Stimulated activated CD4-positive, alpha-beta T cell treated with anti-CD3 and anti-CD28 coated beads, Interleukin-1b, Interleukin-23, amount 100 ng/mL, for 1 hour (primary cell): ENCODE measurements at regions not wholly inside any gene's neighbourhood (a gene's known extent, or its start where the extent isn't known, plus 50 kb on each side); places are given as distances from the start of the nearest gene placed in this dataset.

ENCODE experiments used
- DNase-seq, 2 donors: peaks; one replicate each; pipeline ENCODE4 v3.0.0-alpha.2; 2020; ENCODE audit warnings: low read depth in 2 of 2

DNA sequence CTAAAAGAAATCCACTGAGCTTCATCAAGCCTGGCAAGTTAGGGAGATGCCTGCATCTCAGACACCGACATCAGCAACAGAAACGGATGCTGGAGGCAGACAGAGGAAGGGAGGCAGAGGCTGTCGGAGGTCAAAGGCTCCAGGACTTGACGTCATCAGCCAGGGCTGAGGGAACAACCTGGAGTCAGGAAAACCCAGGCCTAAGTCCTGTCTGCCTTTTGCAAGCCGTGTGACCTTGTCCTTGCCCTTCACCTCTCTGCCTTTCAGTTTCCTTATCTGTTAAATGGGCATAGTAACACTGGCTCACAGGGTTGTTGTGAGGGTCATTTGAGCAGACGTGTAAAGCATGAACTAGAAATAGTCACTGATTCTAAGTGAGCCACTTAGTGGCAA, 194.2 kb downstream of the BCL11B start:
- DNase-seq: no peak

DNA sequence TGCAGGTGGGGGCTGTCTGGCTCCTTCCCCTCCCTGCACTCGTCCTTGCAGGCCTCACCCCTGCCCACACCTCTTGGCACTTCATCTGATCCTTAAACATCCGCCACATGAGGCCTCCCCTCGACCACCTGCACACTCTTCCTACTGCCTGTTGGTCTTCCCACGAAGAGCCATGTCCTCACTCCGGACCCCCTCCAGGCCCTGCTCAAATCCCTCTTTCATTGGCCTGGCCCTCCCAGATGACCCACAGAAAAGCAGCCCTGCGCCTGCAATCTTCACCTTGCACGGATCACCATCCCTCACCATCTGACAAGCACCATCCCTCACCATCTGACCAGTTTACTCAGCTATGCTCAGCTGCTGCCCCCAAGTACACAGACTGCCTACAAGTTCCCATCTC, 193.6 kb downstream of the BCL11B start:
- no peak for DNase-seq

DNA sequence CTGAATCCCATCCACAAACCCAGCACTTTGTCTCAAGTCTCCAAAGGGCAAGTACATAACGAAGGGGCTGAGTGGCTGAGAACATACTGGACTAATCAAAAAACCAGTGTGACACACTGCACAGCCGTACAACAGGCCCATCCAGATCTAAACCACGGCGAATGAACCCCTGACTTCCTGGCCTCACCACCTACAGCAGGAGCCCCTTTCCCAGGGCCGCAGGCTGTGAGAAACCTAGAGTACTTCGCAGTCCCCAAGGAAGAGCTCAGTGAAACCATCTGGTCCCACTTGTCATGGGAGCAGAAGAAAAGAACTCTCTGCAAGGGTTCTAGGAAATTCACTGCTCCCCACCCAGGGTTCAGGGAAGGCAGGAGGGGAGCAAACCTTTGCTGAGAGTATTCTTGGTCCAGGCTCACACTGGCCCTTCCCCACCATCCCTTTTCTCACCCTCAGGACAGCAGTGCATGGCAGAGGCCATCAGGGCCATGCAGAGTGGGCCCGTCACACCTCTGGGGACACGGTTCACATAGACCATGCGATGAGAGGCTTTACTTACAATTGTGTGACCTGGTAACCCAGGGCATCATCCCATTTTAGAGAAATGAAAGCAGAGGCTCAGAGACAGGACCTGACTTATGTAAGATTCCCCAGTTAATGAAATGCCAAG, 192.8 kb downstream of the BCL11B start:
- DNase-seq: no peak

DNA sequence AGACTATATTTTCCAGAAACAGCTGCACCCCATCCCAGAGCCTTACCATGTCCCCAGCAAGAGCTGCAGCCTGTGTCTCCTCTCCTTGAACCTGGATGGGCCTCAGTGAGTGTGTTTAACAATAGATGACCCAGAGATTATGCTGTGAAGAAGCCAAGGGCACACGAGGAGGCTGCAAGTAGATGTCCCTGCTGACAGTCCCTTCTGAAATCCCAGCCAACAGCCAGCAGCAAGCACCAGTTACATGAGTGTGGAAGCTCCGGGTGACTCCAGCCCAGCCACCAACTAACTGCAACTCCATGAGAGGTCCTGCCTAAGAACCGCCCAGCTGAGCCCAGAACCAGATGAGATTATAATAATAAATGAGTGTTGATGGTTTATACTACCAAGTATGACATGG, 191.7 kb downstream of the BCL11B start:
- DNase-seq: no peak

DNA sequence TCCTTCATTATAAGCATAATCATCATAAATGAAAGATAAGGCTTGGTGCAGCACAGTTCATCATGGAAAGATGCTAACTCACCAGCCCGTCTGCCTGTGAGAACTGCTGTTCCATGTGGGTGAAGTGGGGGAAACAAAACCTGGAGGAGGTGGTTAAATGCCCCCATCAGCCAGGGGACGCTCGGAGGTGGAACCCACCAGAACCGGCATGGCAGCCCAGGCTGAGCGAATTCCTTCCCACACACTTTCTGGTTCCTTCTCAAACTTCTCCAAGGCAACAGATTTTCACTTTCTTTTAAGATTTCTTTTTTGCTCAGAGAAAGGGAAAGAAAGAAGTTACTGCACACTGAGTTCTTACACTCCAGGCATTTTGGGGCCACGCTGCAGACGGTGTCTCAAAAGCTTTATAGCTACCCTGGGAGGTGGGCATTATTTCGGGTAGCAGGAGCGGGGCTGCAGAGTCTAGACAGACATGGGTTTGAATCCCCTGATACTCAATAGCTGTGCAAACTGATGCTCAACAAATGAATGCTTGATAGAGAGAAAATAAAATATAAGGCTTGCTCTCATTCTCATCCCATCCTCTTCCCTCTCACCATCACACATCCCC, 190.7 kb downstream of the BCL11B start:
- no peak for DNase-seq

DNA sequence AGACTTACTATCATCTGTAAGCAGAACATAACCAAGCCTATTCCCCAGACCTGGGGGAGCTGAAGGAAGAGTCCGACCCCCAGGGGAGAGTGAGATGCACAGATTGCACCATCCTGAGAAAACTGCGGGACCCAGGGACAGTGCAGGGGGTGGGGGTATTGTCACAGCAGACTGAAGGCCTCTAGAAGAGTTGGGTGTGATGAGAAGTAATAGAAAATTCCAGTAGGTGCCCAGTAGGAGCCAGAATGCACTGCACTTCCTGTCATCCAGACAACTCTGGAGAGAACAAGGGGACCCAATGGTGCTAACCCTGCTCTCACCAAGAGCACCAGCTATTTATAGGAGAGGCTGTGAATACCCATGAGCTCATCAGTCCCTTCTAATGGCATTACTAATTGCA, 190.1 kb downstream of the BCL11B start:
- DNase-seq: no peak

DNA sequence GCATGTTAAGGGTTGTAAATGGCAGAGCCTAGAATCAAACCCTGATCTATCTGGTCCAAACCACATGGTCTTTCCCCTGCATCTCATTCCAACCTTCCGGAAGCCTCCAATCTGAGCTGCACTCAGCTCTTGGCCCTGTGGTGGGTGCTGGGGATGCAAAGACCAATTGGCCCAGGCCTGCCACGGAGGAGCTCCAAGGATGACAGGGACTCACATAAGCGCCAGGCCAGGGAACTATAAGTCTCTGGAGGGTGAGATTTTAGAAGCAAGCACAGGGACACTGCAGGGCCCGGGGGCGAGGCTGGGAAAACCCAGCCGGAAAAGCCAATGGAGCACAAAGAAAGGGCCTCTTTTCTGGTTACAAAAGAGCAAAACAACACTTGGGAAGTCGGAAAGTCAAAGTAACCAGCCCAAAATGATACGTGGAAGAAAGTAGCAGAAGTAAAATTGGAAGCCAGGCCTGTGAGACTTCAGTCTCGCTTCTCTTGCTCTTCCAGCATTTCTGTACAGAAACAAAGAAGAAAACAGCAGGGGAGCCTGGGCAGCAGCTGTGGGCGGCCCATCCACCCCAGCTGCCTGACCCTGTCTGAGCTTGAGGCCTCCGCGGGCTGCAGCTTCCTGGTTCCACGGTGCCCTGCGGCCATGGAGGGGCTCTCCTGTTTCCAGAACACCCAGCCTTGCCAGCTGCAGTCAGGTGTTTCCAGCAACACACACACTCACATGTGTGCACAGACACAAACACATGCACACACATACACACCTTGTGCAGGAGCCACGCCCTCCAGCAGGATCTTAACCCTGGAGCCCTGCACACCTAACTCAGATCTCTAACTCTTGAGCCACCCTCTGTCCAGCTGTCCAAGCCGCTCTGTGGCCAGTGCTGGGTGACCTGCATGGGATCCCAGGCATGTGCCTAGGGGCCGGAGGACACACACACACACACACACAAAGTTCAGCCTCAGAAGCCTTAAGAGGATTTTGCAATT, 178.2 kb downstream of the BCL11B start:
- DNase-seq: no peak

DNA sequence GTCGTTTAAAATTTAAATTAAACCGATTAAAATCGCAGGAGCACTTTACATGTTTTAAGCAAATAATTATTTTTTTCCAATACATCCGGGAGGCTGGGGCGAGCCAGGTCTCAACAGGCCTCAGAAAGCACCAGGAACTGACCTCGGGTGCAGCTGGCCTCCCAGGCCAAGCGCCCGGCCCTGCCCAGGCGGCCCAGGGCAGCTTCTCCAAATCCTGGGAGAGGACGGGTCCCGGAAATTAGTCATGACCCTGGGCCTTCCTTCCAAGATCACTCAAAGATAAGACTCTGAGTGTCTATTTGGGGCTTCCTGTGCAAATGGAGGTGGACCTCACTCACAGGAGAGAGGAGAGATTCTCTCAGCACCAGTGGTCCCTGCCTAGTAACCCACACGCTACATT, 177.1 kb downstream of the BCL11B start:
- DNase-seq: no peak

DNA sequence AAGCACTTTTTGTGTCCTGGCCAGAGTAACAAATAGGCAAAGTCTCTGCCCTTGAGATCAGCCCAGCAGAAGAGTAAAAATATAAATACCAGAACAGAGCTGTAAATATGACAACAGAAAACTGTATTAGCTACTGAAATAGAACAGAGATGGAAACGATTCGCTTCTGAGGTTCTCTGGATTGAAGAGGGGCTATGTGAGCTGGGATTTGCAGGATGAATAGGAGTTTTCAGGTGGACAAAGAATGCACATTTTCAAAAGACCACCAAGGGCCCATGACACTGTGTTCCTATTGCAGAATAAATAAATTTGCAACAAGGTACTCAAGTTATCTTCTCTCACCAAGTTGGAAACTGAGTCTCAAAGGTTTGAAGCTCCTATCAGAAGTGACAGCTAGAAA, 176.6 kb downstream of the BCL11B start:
- DNase-seq: no peak

DNA sequence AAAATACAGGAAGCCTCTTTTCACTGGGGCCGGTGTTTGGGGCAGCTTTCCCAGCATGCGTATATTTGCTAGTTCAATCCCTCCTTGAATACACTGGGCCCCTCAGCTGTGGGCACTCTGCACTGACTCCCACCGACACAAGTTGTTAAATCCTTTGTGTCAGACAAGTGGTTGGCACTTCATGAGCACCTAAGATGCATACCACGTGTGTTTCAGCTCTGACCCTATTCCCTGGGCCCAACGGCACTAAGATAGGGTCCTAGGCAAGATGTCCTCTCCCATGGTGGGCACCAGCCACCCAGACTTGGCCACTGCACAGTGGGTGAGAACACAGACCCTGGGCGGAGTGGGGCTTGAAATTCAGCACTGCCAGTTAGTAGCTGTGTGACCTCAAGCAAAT, 173.8 kb downstream of the BCL11B start:
- DNase-seq: no peak

DNA sequence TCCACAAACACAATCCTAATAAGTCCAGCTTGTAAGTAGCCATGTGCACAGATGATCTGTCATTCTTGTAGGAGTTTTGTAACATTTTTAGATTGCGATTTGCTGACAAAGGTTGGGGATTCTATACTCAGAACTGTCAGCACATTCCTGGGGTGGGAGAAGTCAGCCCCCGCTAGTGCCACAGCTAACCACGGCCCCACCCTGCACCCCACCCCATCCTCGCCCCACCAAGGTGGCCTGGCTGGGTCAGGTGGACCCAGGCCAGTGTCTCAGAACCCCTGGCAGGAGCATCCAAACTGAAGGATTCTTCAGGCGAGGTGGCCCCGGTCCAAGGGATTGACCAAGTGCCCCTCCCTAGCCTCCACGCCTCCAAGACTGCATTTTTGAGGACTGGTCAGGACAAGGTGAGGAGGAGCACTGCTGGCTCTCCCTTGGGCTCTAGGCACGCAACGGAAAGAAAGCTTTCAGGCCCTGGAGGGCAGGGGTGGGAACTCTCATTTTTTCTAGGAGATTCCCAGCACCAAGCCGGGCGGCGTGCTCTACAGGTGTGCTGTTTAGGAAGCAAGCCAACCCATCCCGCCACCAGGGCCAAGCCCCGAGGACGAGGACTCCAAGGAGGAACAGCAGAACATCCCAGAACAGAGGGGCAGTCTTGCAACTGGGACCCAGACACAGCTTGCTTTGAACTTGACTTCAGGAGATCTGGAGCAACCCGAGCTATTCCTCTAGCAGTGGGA, 172.8 kb downstream of the BCL11B start:
- DNase-seq: no peak

DNA sequence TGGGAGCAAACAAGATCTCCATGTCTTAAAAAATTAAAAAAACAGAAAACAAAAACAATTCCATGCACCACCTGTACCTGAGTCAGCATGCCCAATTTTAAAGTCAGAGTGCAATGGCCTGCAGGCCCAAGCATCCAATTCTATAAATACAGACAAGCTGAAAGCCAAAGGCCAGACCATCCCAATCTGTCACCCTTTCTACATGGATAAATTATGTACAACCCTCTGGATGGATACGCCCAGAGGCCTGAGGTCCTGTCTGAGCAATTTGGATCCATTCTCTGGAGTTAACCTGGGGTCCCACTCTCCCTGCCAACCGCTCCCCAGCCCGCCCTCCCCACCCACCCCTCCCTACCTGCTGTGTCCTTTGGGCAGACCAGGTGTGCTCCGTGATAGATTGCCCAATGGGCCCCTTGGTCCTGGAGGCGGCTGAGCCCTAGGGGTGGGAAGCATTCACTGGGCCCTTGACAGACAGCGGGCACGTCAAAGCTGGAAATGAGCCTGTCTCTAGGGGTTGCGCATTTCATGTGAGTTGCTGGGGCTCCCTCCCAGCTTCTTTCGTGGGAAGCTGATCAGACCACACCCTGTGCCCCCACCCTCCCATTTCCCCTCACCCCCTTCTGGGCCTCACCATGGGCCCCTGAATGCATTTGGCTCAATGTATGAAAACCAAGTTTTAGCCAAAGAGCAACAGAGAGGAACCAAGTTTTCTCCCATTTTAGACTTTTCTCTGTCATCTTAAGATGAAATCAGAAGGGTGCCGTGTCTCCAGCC, 171.3 kb downstream of the BCL11B start:
- no peak for DNase-seq

DNA sequence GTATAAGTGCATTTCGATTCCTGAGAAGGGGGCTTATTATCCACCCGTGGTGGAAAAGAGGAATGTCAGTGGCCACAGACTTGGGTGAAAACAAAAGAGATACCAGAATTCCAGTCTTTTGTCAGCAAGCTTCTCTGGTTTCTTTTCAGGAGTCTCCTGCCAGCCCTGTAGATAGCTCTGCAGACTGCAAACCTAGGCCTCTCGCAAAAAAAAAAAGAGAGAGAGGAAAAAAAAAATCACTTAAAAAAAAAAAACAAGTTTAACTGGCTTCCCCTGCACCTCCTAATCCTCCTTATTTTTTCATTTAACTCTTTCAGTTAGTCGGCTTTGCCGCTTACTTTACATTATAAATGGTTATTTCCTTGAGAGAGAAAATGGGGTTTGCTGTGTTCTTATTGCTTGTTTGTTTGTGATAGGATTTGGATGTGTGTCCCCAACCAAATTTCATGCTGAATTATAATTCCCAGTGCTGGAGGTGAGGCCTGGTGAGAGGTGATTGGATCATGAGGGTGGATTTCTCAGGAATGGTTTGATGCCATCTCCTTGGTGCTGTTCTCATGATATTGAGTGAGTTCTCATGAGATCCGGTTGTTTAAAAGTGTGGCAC, 170.0 kb downstream of the BCL11B start:
- no peak for DNase-seq

DNA sequence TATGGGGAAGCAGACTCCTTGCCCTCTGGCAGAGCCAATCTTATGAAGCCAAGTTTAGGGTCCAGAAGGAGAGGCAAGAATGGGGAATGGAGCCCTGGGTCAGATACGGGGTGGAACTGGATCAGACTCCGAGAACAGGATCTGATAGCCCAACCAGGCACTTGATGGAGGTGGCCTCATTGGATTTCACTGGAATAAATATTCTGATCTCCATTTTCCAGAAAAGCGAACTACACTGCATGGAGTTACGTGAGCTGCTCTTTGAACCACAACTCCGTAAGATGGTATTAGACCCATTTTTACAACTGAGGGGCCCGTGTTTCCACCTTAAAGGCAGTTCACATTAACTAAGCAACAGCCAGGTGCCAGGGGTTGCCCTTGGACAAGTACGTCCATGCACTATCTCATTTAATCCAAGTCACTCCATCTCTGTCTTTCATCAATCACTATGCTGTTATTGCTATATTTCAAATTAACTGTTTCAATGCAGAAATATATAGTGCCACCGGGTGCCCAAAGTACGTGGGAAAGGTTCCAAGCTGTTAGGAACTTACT, 155.2 kb downstream of the BCL11B start:
- DNase-seq: no peak

DNA sequence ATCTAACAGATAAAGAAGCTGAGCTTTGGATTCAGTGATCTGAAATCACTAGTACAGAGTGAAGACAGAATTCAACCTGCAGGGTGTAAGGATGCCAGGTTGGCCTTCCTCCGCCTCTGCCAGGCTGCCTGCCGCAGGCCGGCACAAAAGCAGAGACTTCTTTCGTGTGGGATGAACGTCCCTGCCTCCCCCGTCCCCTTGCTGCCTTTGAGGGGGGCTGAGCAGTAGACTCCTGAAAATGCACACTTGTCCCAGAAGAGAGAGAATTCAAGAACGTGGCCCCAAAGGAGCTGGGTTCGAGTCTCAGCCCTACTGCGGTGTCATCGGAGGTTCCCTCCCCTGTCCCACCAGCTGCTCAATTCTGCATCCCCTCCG, 154.3 kb downstream of the BCL11B start:
- no peak for DNase-seq

DNA sequence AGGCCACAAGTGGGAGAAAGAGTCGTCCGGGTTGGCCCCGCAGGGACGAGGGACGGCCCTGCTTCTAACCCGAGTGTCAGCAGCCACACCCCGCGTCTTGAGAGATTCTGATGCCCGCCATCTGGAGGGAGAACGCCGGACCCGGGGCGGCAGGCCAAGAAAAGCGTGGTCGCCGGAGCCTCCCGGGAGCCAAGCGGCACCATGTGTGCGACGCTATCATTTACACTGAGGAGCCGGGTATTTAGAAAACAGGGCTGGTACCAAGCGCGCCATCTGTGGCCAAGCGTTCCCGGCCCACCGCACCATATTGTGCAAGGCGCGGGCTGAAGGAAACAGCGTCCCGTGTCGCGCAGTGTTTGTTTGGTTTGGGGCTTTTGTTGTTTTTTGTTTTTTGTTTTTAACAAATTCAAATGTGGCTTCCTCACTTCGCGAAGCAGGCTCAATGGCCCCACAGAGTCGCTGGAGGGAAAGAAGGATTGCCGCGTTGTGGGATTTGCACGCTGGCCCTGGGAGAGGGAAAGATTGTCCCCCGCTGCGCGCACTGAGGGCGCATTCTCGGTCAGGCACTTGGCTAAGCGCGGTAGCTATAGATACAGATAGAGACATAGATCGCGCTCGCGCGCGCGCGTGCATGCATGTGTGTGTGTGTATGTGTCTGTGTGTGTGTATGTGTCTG, 153.8 kb downstream of the BCL11B start:
- no peak for DNase-seq

DNA sequence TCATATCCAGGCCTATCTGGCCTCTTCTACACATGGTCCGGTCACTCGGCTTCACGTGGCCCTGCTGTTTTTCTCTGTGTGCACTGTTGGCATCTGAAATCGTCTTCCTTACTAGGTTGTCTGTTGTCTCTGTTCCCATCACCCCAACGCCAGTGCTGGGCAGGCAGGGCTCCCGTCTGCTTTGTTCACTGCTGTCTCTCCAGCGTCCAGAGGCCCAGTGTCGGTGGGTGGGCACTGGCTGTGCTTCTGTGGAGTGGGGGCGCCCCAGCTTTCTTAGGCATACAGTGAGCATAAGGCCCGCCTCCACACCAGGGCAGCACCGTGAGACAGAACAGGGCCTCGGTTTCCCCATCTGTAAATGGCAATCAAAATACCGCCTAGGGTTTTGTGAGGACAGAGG, 153.1 kb downstream of the BCL11B start:
- DNase-seq: no peak
